Suprapubic skin (tissue), 4 donors: ENCODE measurements at regions not wholly inside any gene's neighbourhood (a gene's known extent, or its start where the extent isn't known, plus 50 kb on each side); places are given as distances from the start of the nearest gene placed in this dataset.

Experiments used
- DNase-seq, 2 donors: peaks; one replicate each; pipeline ENCODE4 v3.0.0-alpha.2; 2019; ENCODE audit warnings: low spot score in 2 of 2
- H3K27ac ChIP-seq: fragments of 200-600 bp; sonication (generic); one replicate; pipeline ENCODE4 v1.5.1; 2019
- H3K27me3 ChIP-seq: fragments of 200-600 bp; sonication (generic); one replicate; pipeline ENCODE4 v1.5.1; 2019
- H3K36me3 ChIP-seq: fragments of 200-600 bp; sonication (generic); one replicate; pipeline ENCODE4 v1.5.1; 2019
- H3K4me1 ChIP-seq: fragments of 200-600 bp; sonication (generic); one replicate; pipeline ENCODE4 v1.5.1; 2019
- H3K4me3 ChIP-seq: fragments of 200-600 bp; sonication (generic); one replicate; pipeline ENCODE4 v1.5.1; 2019; ENCODE audit warnings: mild to moderate bottlenecking
- H3K9me3 ChIP-seq: fragments of 200-600 bp; sonication (generic); one replicate; pipeline ENCODE4 v1.5.1; 2019
- EP300 ChIP-seq: sonication (generic); formaldehyde crosslinking; IDR thresholded peaks from one replicate; pipeline ENCODE4 v1.6.1; 2017; ENCODE audit warnings: antibody characterized with exemption
- POLR2A ChIP-seq, 2 donors: fragments of 450-650 bp; IDR thresholded peaks; one replicate each; pipeline ENCODE4 v1.6.1; 2017; ENCODE audit warnings: antibody characterized with exemption in 2 of 2, mild to moderate bottlenecking in 2 of 2, moderate library complexity in 2 of 2
- POLR2AphosphoS5 ChIP-seq, 3 donors: sonication (generic); formaldehyde crosslinking; IDR thresholded peaks; one replicate each; pipeline ENCODE4 v1.6.1; 2017; ENCODE audit warnings: antibody characterized with exemption in 3 of 3
- WGBS: methylation state at CpG from one replicate; pipeline ENCODE4 v1.1.5; 2018; 5-methylcytosine and 5-hydroxymethylcytosine counted together
- TF ChIP-seq, protein P1 (sequence below), 2 donors: fragments of 200-600 bp in 1 of 2; fragments of 450-650 bp in 1 of 2; sonication (generic) in 1 of 2; IDR thresholded peaks; one replicate each; pipeline ENCODE4 v1.5.1; 2016 to 2019; ENCODE audit warnings: antibody characterized with exemption in 2 of 2, mild to moderate bottlenecking in 1 of 2, moderate library complexity in 1 of 2

DNA sequence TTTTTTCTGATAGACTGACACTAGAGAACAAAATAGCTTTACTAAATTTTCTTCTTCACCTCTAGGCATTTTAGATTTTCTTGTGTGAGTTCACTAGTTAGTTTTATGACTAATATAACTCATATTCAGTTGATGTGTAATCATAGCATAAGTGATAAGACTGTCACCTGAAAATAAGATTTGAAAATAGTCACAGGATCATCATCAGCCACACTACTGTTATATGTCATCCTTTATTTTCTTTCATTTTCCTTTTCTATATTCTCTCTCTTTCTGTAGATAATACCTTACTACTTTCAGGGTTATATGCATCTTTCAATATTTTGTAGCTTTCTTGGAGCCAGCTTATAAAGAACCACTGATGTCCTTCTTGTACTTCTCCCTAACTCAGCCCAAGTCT, 292.6 kb downstream of the TDRD3 start:
- Histone ChIP-seq H3K36me3 (no peaks in the 10 kb centered on the region), H3K27ac (no peak overlapping the region), H3K4me3 (no peak overlapping the region), H3K27me3 (no peaks in the 10 kb centered on the region), H3K4me1 (no peaks in the 10 kb centered on the region), H3K9me3 (no peaks in the 10 kb centered on the region)
- TF ChIP-seq, protein P1, sequence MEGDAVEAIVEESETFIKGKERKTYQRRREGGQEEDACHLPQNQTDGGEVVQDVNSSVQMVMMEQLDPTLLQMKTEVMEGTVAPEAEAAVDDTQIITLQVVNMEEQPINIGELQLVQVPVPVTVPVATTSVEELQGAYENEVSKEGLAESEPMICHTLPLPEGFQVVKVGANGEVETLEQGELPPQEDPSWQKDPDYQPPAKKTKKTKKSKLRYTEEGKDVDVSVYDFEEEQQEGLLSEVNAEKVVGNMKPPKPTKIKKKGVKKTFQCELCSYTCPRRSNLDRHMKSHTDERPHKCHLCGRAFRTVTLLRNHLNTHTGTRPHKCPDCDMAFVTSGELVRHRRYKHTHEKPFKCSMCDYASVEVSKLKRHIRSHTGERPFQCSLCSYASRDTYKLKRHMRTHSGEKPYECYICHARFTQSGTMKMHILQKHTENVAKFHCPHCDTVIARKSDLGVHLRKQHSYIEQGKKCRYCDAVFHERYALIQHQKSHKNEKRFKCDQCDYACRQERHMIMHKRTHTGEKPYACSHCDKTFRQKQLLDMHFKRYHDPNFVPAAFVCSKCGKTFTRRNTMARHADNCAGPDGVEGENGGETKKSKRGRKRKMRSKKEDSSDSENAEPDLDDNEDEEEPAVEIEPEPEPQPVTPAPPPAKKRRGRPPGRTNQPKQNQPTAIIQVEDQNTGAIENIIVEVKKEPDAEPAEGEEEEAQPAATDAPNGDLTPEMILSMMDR (IDR thresholded peaks at IDR 0.05), result no peak
- TF ChIP-seq POLR2A (IDR thresholded peaks at IDR 0.05) (no peak), EP300 (no peak), POLR2AphosphoS5 (IDR thresholded peaks at IDR 0.05) (no peak)
- DNase-seq, result no peak

DNA sequence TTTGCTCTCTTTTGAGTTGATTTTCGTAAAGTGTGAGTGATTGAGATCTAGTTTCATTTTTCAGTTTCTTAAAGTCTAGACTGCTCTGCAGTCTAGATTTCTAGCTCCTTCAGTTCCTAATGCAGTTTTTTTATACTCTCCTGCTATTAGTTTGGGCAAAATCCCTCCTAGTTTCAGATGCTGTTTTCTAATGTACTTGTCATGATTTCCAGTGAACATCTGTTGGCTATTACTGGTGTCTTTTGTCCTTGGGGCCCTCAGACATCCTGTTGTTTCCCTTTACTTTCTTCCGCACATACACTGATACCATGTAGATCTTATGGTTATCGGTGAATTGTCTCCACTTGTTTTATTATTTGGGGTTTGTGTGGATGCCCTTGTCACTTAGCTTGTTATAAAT, 292.1 kb downstream of the TDRD3 start:
- 37% methylated on average over 3 of the region's 3 CpGs for WGBS
- Histone ChIP-seq H3K27ac (no peak overlapping the region), H3K36me3 (no peaks in the 10 kb centered on the region), H3K27me3 (no peaks in the 10 kb centered on the region), H3K9me3 (no peaks in the 10 kb centered on the region), H3K4me3 (no peak overlapping the region), H3K4me1 (no peaks in the 10 kb centered on the region)
- TF ChIP-seq, protein P1 (IDR thresholded peaks at IDR 0.05), result no peak
- TF ChIP-seq POLR2A (IDR thresholded peaks at IDR 0.05) (no peak), EP300 (no peak), POLR2AphosphoS5 (IDR thresholded peaks at IDR 0.05) (no peak)
- DNase-seq, result no peak

DNA sequence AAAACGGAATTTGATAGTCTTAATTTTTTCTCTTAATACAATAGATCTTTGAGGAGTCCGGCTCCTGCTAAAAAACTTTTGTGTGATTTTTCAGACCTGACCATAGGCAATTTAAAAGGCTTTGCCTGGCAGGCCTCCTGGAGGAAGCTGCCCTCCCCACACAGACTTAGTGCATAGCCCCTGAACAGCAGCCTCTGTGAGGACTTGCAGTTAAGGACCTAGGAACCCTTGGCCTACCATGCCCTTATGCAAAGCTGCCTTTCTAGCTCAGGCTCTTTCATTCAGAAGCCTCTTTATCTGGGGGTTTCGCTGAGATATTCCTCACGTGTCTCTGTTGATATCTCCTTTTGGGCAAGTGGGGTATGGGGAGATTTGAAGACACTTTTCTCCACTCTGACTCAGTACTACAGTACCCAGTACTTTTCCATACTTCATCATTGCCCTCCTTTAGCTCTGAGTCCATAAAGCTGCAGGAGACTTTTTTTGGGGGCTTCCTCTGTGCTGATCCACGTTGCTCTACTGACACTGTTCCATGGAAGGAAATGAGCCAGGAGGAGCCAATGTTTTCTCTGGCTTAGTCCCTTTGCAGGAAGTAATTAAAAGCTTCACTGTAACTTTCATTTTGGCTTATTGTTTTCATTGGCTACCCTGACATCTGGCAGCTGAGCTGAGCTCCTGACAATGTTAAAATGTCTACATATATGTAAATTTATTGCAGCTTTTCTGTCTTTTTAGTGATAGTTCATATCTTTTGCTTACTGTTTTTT, 283.1 kb downstream of the TDRD3 start:
- H3K27me3 ChIP-seq, result no peaks in the 10 kb centered on the region
- no peaks in the 10 kb centered on the region for H3K9me3 ChIP-seq
- no peak overlapping the region for H3K4me3 ChIP-seq
- no peaks in the 10 kb centered on the region for H3K4me1 ChIP-seq
- no peak overlapping the region for H3K27ac ChIP-seq
- no peaks in the 10 kb centered on the region for H3K36me3 ChIP-seq
- TF ChIP-seq EP300 (no peak), POLR2A (IDR thresholded peaks at IDR 0.05) (no peak), POLR2AphosphoS5 (IDR thresholded peaks at IDR 0.05) (no peak)
- TF ChIP-seq, protein P1 (IDR thresholded peaks at IDR 0.05), result no peak
- WGBS, result 74% methylated on average over 5 of the region's 5 CpGs
- no peak for DNase-seq

DNA sequence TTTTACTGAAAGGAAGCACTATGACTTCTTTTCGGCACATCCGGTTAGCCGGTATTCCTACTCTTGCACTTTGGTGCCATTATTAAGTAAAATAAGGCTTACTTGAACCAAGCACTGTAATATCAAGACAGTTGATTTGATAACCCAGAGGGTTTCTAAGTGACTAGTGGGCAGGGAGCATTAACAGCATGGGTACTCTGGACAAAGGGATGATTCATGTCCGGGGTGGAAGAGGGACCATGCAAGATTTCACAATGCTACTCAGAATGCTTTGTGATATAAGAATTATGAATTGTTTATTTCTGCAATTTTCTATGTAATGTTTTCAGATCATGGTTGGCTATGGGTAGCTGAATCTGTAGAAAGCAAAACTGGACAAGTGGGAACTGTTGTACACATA, 282.1 kb downstream of the TDRD3 start:
- H3K27me3 ChIP-seq, result no peaks in the 10 kb centered on the region
- H3K27ac ChIP-seq, result no peak overlapping the region
- no peaks in the 10 kb centered on the region for H3K36me3 ChIP-seq
- H3K4me1 ChIP-seq, result no peaks in the 10 kb centered on the region
- no peak overlapping the region for H3K4me3 ChIP-seq
- WGBS, result 94% methylated on average over 4 of the region's 4 CpGs
- DNase-seq, result no peak
- TF ChIP-seq POLR2AphosphoS5 (IDR thresholded peaks at IDR 0.05) (no peak), POLR2A (IDR thresholded peaks at IDR 0.05) (no peak), EP300 (no peak)
- TF ChIP-seq, protein P1 (IDR thresholded peaks at IDR 0.05), result no peak
- H3K9me3 ChIP-seq, result no peaks in the 10 kb centered on the region

DNA sequence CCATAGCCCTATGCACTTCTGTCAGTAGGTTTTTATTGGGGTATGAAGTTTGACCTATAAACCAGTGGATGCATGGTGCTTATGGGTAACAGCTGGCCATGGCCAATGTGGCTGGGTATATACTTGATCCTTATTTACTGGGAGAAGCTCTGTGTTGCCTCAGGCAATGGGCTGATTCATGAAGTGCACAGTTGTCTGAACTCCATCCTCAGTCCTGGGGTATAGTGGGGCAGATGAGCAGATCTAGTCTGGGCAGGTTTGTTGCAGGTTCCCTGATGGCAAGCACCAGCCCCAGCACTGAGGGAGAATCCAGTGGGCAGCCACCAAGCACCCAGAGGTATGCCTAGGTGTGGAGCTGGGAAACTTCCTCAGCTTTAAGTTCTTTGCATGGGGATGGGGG, 274.4 kb downstream of the TDRD3 start:
- H3K4me3 ChIP-seq, result no peak overlapping the region
- TF ChIP-seq POLR2AphosphoS5 (IDR thresholded peaks at IDR 0.05) (no peak), EP300 (no peak), POLR2A (IDR thresholded peaks at IDR 0.05) (no peak)
- TF ChIP-seq, protein P1 (IDR thresholded peaks at IDR 0.05), result no peak
- no peaks in the 10 kb centered on the region for H3K36me3 ChIP-seq
- H3K4me1 ChIP-seq, result no peaks in the 10 kb centered on the region
- DNase-seq, result no peak
- no peaks in the 10 kb centered on the region for H3K27me3 ChIP-seq
- H3K9me3 ChIP-seq, result peaks cover 6% of the 10 kb centered on the region
- H3K27ac ChIP-seq, result no peak overlapping the region
